K562 (cell line): ENCODE measurements at regions not wholly inside any gene's neighbourhood (a gene's known extent, or its start where the extent isn't known, plus 50 kb on each side); places are given as distances from the start of the nearest gene placed in this dataset.

Experiments used
- ATAC-seq: fragments of 200-7000 bp; cut with Tn5 transposase; 3 replicates; pipeline ENCODE4 v1.9.1; 2020; ENCODE audit warnings: moderate library complexity
- BruUV-seq: library from RNA; stranded (reverse); fragments of 400-500 nt; replicated peaks from 2 replicates; lab custom pipeline; 2021; lab: Mats Ljungman, UMichigan
- CTCF ChIA-PET: fragments of 300-600 bp; formaldehyde crosslinking; extraction: SDS; loops from one replicate; lab custom pipeline; 2021; ENCODE audit warnings: low intra/inter-chr PET ratio; lab: Yijun Ruan, JAX
- POLR2A ChIA-PET: fragments of 300-600, 350-650 bp; sonication (Branson Sonifier 250); formaldehyde crosslinking; extraction: SDS; loops from one replicate; lab custom pipeline; 2021; ENCODE audit warnings: antibody characterized with exemption, inconsistent platforms; lab: Yijun Ruan, JAX
- DNase-seq, 4 experiments: peaks; one replicate each; pipeline versions ENCODE4 v3.0.0 to v3.0.0-alpha.2; 2011 to 2018; ENCODE audit warnings: low spot score in 3 of 4, mixed read lengths in 3 of 4; ENCODE audit errors: extremely low read depth in 1 of 4
- FAIRE-seq: peaks from 2 replicates; lab custom pipeline; 2011; peaks lifted over from hg19 to GRCh38; lab: Jason Lieb, UNC
- H2AFZ ChIP-seq: 2 replicates; pipeline ENCODE4 v1.6.0; 2011; ENCODE audit warnings: low read depth, low read length, control low read depth, inconsistent platforms
- H3K27ac ChIP-seq: fragments of 200-600 bp; 3 replicates; pipeline ENCODE4 v1.8.0; 2011; ENCODE audit warnings: low read depth, mild to moderate bottlenecking, control low read depth, inconsistent platforms, low read length, moderate library complexity, mixed read lengths; ENCODE audit errors: extremely low read depth
- H3K27me3 ChIP-seq, 2 experiments: fragments of 300-600 bp in 1 of 2; 2 replicates in 1 of 2; 3 replicates in 1 of 2; pipeline versions ENCODE4 v1.6.0 to v1.8.0; 2011; ENCODE audit warnings: inconsistent platforms in 2 of 2, low read length in 2 of 2, mild to moderate bottlenecking in 1 of 2, mixed read lengths in 1 of 2, moderate library complexity in 1 of 2; ENCODE audit not compliant: control insufficient read depth in 2 of 2, insufficient read depth in 2 of 2
- H3K36me3 ChIP-seq: fragments of 300-600 bp; 3 replicates; pipeline ENCODE4 v1.8.0; 2011; ENCODE audit warnings: mild to moderate bottlenecking, low read length, inconsistent platforms; ENCODE audit not compliant: control insufficient read depth, insufficient read depth
- H3K4me1 ChIP-seq, 2 experiments: fragments of 200-600 bp in 1 of 2; replicated peaks in 1 of 2; 2 replicates in 1 of 2; 3 replicates in 1 of 2; pipeline versions ENCODE4 v1.5.1 to v1.8.0; 2011; ENCODE audit warnings: inconsistent platforms in 2 of 2, low read length in 2 of 2, mild to moderate bottlenecking in 1 of 2, mixed read lengths in 1 of 2, moderate library complexity in 1 of 2; ENCODE audit not compliant: control insufficient read depth in 2 of 2, insufficient read depth in 2 of 2
- H3K4me2 ChIP-seq: 2 replicates; pipeline ENCODE4 v1.6.1; 2011; ENCODE audit warnings: low read length, control low read depth, inconsistent platforms, mixed read lengths; ENCODE audit not compliant: insufficient read depth
- H3K4me3 ChIP-seq: fragments of 200-600 bp; sonication (generic), shearing (Covaris generic); 2 replicates; pipeline ENCODE4 v1.5.1; 2016; ENCODE audit warnings: control low read depth, inconsistent platforms
- H3K79me2 ChIP-seq: fragments of 200-600 bp; 3 replicates; pipeline ENCODE4 v1.8.0; 2011; ENCODE audit warnings: low read length, inconsistent platforms; ENCODE audit not compliant: control insufficient read depth, insufficient read depth
- H3K9ac ChIP-seq, 2 experiments: 2 replicates each; pipeline versions ENCODE4 v1.6.0 to v1.6.1; 2011; ENCODE audit warnings: low read depth in 2 of 2, low read length in 2 of 2, control low read depth in 1 of 2, inconsistent platforms in 1 of 2, mild to moderate bottlenecking in 1 of 2, mixed read lengths in 1 of 2; ENCODE audit not compliant: insufficient read depth in 1 of 2
- H3K9me1 ChIP-seq: one replicate; pipeline ENCODE4 v1.6.0; 2011; ENCODE audit warnings: inconsistent platforms, mild to moderate bottlenecking, low read length, moderate library complexity; ENCODE audit not compliant: control insufficient read depth, insufficient read depth
- H3K9me3 ChIP-seq: replicated peaks from 2 replicates; pipeline ENCODE4 v1.5.1; 2011; ENCODE audit warnings: low read depth, low read length, inconsistent platforms; ENCODE audit not compliant: control insufficient read depth, insufficient read depth
- H4K20me1 ChIP-seq: replicated peaks from 2 replicates; pipeline ENCODE4 v1.6.1; 2011; ENCODE audit warnings: low read length, inconsistent platforms, mixed read lengths; ENCODE audit not compliant: control insufficient read depth, insufficient read depth
- BCL6 ChIP-seq: fragments of 250-450 bp; sonication (Bioruptor Pico); IDR thresholded peaks from 2 replicates; pipeline ENCODE4 v1.4.0; 2020
- BRD9 ChIP-seq: fragments of 450-650 bp; IDR thresholded peaks from 2 replicates; pipeline ENCODE4 v1.6.1; 2018; ENCODE audit warnings: low read depth; ENCODE audit not compliant: partially characterized antibody
- HNRNPL ChIP-seq: fragments of 200-400 bp; formaldehyde crosslinking; IDR thresholded peaks from 2 replicates; pipeline ENCODE4 v1.6.1; 2017; ENCODE audit warnings: low read depth, mild to moderate bottlenecking, low read length
- KLF13 ChIP-seq: fragments of 450-650 bp; IDR thresholded peaks from 2 replicates; pipeline ENCODE4 v1.6.1; 2016; ENCODE audit warnings: missing genetic modification characterization, low read depth, mild to moderate bottlenecking, missing compliant biosample characterization, moderate library complexity, borderline replicate concordance
- MCM2 ChIP-seq: fragments of 450-650 bp; IDR thresholded peaks from 2 replicates; pipeline ENCODE4 v1.6.1; 2017; ENCODE audit warnings: low read depth, mild to moderate bottlenecking
- MCM7 ChIP-seq, 2 experiments: fragments of 450-650 bp; IDR thresholded peaks; 2 replicates each; pipeline ENCODE4 v1.6.1; 2016 to 2018
- MEIS2 ChIP-seq: fragments of 450-650 bp; IDR thresholded peaks from 2 replicates; pipeline ENCODE4 v1.6.1; 2014; ENCODE audit warnings: mild to moderate bottlenecking; ENCODE audit not compliant: partially characterized antibody
- MTF1 ChIP-seq: fragments of 250-450 bp; sonication (Bioruptor Pico); IDR thresholded peaks from 2 replicates; pipeline ENCODE4 v1.9.0; 2021; ENCODE audit warnings: moderate library complexity, mild to moderate bottlenecking, inconsistent platforms, borderline replicate concordance
- NCOA1 ChIP-seq: fragments of 450-650 bp; IDR thresholded peaks from 2 replicates; pipeline ENCODE4 v1.6.1; 2016; ENCODE audit warnings: low read depth
- OTX1 ChIP-seq: fragments of 450-650 bp; formaldehyde crosslinking; IDR thresholded peaks from 2 replicates; pipeline ENCODE4 v1.4.0; 2022; ENCODE audit warnings: mild to moderate bottlenecking
- SNRNP70 ChIP-seq: fragments of 200-400 bp; formaldehyde crosslinking; optimal IDR thresholded peaks from 2 replicates; pipeline ENCODE3; 2017; ENCODE audit warnings: low read depth, low read length
- TAF9B ChIP-seq: fragments of 450-650 bp; IDR thresholded peaks from 2 replicates; pipeline ENCODE4 v1.6.1; 2018; ENCODE audit warnings: mild to moderate bottlenecking; ENCODE audit not compliant: partially characterized antibody
- TCFL5 ChIP-seq: fragments of 250-450 bp; sonication (Bioruptor Pico); conservative IDR thresholded peaks from 2 replicates; pipeline ENCODE4 v1.6.1; 2021; ENCODE audit warnings: mild to moderate bottlenecking, moderate library complexity, matching md5 sums
- ZC3H8 ChIP-seq: fragments of 450-650 bp; IDR thresholded peaks from 2 replicates; pipeline ENCODE4 v1.6.1; 2017
- ZNF174 ChIP-seq: fragments of 250-450 bp; sonication (Bioruptor Pico); IDR thresholded peaks from 2 replicates; pipeline ENCODE4 v1.4.0; 2020; ENCODE audit warnings: mild to moderate bottlenecking
- ZNF696 ChIP-seq: fragments of 250-450 bp; sonication (Bioruptor Pico); conservative IDR thresholded peaks from 2 replicates; pipeline ENCODE4 v1.4.0; 2020; ENCODE audit warnings: mild to moderate bottlenecking, moderate library complexity
- ZNF77 ChIP-seq: fragments of 250-450 bp; sonication (Bioruptor Pico); IDR thresholded peaks from 2 replicates; pipeline ENCODE4 v1.5.0; 2020
- WGBS: fragments of 100-300 bp; shearing (Covaris generic); methylation state at CpG from one replicate; pipeline ENCODE4 v1.1.6; 2016; ENCODE audit warnings: low coverage, mixed read lengths; ENCODE audit not compliant: insufficient coverage; ENCODE audit errors: missing lambda C conversion rate; 5-methylcytosine and 5-hydroxymethylcytosine counted together
- in situ Hi-C: fragments of 300-500 bp; cut with MboI; formaldehyde crosslinking; loops from 4 replicates; pipeline ENCODE4 v1.15.0; 2018; ENCODE audit warnings: inconsistent platforms, mixed read lengths
- intact Hi-C: fragments of 100-400 bp; cut with micrococcal nuclease; formaldehyde crosslinking; loops from 2 replicates; pipeline ENCODE4 v1.14.2; 2022
- TF ChIP-seq, protein P1 (sequence below), 2 experiments: fragments of 450-650 bp in 1 of 2; sonication (generic) in 1 of 2; formaldehyde crosslinking; conservative IDR thresholded peaks; 2 replicates each; pipeline versions ENCODE4 v1.4.0 to v1.8.1; 2020 to 2022; ENCODE audit warnings: mild to moderate bottlenecking in 1 of 2, missing genetic modification reagents in 1 of 2
- TF ChIP-seq, protein P2 (sequence below), 2 experiments: fragments of 450-650 bp; conservative IDR thresholded peaks; 2 replicates each; pipeline ENCODE4 v1.6.1; 2017; ENCODE audit warnings: mild to moderate bottlenecking in 2 of 2, moderate library complexity in 2 of 2

DNA sequence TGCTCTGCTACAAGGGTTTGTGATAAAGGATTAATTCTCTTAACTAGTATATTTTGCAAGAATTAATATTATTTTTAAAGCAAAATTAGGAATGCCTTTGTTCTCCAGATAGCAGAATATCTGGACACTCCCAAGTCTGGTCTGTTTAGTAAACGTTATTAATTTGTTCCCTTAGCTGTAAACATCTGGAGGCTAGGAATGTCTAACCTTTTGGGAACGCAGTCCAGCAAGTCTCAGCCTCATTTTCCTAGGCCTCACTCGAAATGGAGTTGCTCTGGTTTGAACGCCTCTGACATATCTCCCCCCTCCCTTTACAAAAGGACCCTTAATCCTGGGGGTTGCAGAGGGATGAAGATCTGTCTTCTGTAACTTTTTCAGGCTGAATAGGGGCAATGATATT lies 59.3 kb upstream of the WNT7A start:
- CTCF ChIA-PET: no interaction called here
- WGBS: 0% methylated on average over 4 of the region's 4 CpGs
- no peaks in the 10 kb centered on the region for H3K36me3 ChIP-seq

More for the DNA sequence above, 59.3 kb upstream of the WNT7A start:
- no peak for FAIRE-seq
- peaks cover 9 to 42% of the 10 kb centered on the region in 2 experiments for H3K27me3 ChIP-seq
- no peaks in the 10 kb centered on the region for H3K9me3 ChIP-seq
- H3K79me2 ChIP-seq: no peaks in the 10 kb centered on the region
- intact Hi-C loops (no loop called here), in situ Hi-C loops (no loop called here)
- no peaks in the 10 kb centered on the region for H3K4me1 ChIP-seq
- no peak for DNase-seq
- no peak for ATAC-seq
- POLR2A ChIA-PET: interaction anchor here (0.6 kb wide), 1 partner anchor 14 kb away, joined by 3 read pairs; no protein-coding TSS in a partner anchor
- H3K9ac ChIP-seq: no peak overlapping the region
- TF ChIP-seq ZC3H8 (no peak), MEIS2 (no peak), BRD9 (no peak), KLF13 (tag) (no peak), ZNF696 (no peak), HNRNPL (no peak), MCM2 (no peak), OTX1 (no peak), TCFL5 (no peak), BCL6 (no peak), MCM7 (IDR thresholded peaks at IDR 0.05) (no peak), MTF1 (CRISPR knock-in tag) (no peak), SNRNP70 (no peak), ZNF174 (CRISPR knock-in tag) (no peak), NCOA1 (no peak), ZNF77 (no peak), TAF9B (no peak)
- TF ChIP-seq, protein P1, sequence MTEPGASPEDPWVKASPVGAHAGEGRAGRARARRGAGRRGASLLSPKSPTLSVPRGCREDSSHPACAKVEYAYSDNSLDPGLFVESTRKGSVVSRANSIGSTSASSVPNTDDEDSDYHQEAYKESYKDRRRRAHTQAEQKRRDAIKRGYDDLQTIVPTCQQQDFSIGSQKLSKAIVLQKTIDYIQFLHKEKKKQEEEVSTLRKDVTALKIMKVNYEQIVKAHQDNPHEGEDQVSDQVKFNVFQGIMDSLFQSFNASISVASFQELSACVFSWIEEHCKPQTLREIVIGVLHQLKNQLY (CRISPR knock-in tag; conservative IDR thresholded peaks at IDR 0.05): no peak
- TF ChIP-seq, protein P2, sequence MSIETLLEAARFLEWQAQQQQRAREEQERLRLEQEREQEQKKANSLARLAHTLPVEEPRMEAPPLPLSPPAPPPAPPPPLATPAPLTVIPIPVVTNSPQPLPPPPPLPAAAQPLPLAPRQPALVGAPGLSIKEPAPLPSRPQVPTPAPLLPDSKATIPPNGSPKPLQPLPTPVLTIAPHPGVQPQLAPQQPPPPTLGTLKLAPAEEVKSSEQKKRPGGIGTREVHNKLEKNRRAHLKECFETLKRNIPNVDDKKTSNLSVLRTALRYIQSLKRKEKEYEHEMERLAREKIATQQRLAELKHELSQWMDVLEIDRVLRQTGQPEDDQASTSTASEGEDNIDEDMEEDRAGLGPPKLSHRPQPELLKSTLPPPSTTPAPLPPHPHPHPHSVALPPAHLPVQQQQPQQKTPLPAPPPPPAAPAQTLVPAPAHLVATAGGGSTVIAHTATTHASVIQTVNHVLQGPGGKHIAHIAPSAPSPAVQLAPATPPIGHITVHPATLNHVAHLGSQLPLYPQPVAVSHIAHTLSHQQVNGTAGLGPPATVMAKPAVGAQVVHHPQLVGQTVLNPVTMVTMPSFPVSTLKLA (conservative IDR thresholded peaks at IDR 0.05): no peak
- no peaks in the 10 kb centered on the region for H3K9me1 ChIP-seq
- no peak overlapping the region for H2AFZ ChIP-seq
- no peak overlapping the region for H3K27ac ChIP-seq
- H4K20me1 ChIP-seq: no peaks in the 10 kb centered on the region
- BruUV-seq: no TSS peak
- no peak overlapping the region for H3K4me2 ChIP-seq
- no peak overlapping the region for H3K4me3 ChIP-seq
